Chondrocyte (in vitro differentiated cells): ENCODE measurements at regions not wholly inside any gene's neighbourhood (a gene's known extent, or its start where the extent isn't known, plus 50 kb on each side); places are given as distances from the start of the nearest gene placed in this dataset.
A peak's percentile ranks its signal among the peaks of the same experiment; 100 is the strongest.
"Not testable (repeated sequence)": the region's sequence is repeated elsewhere in the genome, so short reads cannot be mapped to it uniquely, and the experiment has no call there.

Experiments used
- DNase-seq: peaks from one replicate; pipeline ENCODE4 v3.0.0; 2021; ENCODE audit warnings: mixed read lengths, low spot score
- H3K27ac Mint-ChIP-seq: one replicate; pipeline ENCODE4 v1.8.0; 2021; ENCODE audit warnings: mild to moderate bottlenecking, moderate library complexity, mixed read lengths; ENCODE audit not compliant: unreplicated experiment
- H3K27me3 Mint-ChIP-seq: 2 replicates; pipeline ENCODE4 v1.8.0; 2021; ENCODE audit warnings: low read depth, mixed read lengths
- H3K36me3 Mint-ChIP-seq: 2 replicates; pipeline ENCODE4 v1.8.0; 2021; ENCODE audit warnings: low read depth, mixed read lengths
- H3K4me1 Mint-ChIP-seq: 2 replicates; pipeline ENCODE4 v1.8.0; 2021; ENCODE audit warnings: low read depth, mild to moderate bottlenecking, mixed read lengths
- H3K4me3 Mint-ChIP-seq: one replicate; pipeline ENCODE4 v1.8.0; 2021; ENCODE audit warnings: mild to moderate bottlenecking, moderate library complexity, mixed read lengths; ENCODE audit not compliant: unreplicated experiment
- H3K9me3 Mint-ChIP-seq: 2 replicates; pipeline ENCODE4 v1.8.0; 2021; ENCODE audit warnings: low read depth, mixed read lengths
- CTCF ChIP-seq: fragments of 200-600 bp; sonication (generic); IDR thresholded peaks from 2 replicates; pipeline ENCODE4 v1.5.0; 2021; ENCODE audit warnings: antibody characterized with exemption, mild to moderate bottlenecking, moderate library complexity

GRCh38 chr15:84130098-84130831, 105.3 kb upstream of the GOLGA6L4 start:
- not testable (repeated sequence) for H3K4me3 Mint-ChIP-seq, DNase-seq, H3K36me3 Mint-ChIP-seq, H3K4me1 Mint-ChIP-seq, H3K9me3 Mint-ChIP-seq, H3K27ac Mint-ChIP-seq
- peaks cover 19% of the 10 kb centered on the region for H3K27me3 Mint-ChIP-seq

- H3K36me3 Mint-ChIP-seq, H3K4me3 Mint-ChIP-seq, H3K4me1 Mint-ChIP-seq, DNase-seq, H3K27ac Mint-ChIP-seq, H3K9me3 Mint-ChIP-seq: not testable (repeated sequence)
- H3K27me3 Mint-ChIP-seq, result peaks cover 28% of the 10 kb centered on the region
Measured at GRCh38 chr15:84135931-84136456, 99.6 kb upstream of the GOLGA6L4 start.

GRCh38 chr15:84142888-84143337, 92.7 kb upstream of the GOLGA6L4 start:
- no peaks in the 10 kb centered on the region for H3K36me3 Mint-ChIP-seq
- peaks cover 3% of the 10 kb centered on the region for H3K4me1 Mint-ChIP-seq
- peak; percentile 89 for TF ChIP-seq CTCF
- no peak overlapping the region for H3K4me3 Mint-ChIP-seq
- peaks cover 33% of the 10 kb centered on the region for H3K27me3 Mint-ChIP-seq
- DNase-seq, result no peak
- H3K9me3 Mint-ChIP-seq, result no peaks in the 10 kb centered on the region
- H3K27ac Mint-ChIP-seq, result no peak overlapping the region

GRCh38 chr15:84143753-84144314, 91.7 kb upstream of the GOLGA6L4 start:
- TF ChIP-seq CTCF, result no peak
- no peaks in the 10 kb centered on the region for H3K9me3 Mint-ChIP-seq
- H3K36me3 Mint-ChIP-seq, result no peaks in the 10 kb centered on the region
- H3K4me1 Mint-ChIP-seq, result peaks cover 3% of the 10 kb centered on the region
- no peak for DNase-seq
- peaks cover 29% of the 10 kb centered on the region for H3K27me3 Mint-ChIP-seq
- H3K4me3 Mint-ChIP-seq, result no peak overlapping the region
- H3K27ac Mint-ChIP-seq, result no peak overlapping the region

- H3K9me3 Mint-ChIP-seq, H3K27ac Mint-ChIP-seq, DNase-seq, H3K4me3 Mint-ChIP-seq, H3K36me3 Mint-ChIP-seq, H3K4me1 Mint-ChIP-seq: not testable (repeated sequence)
- H3K27me3 Mint-ChIP-seq, result peaks cover 25% of the 10 kb centered on the region
Measured at GRCh38 chr15:84144946-84145345, 90.6 kb upstream of the GOLGA6L4 start.

GRCh38 chr15:84146299-84146698, 89.3 kb upstream of the GOLGA6L4 start:
- DNase-seq, H3K36me3 Mint-ChIP-seq, H3K4me3 Mint-ChIP-seq, H3K9me3 Mint-ChIP-seq, H3K27ac Mint-ChIP-seq, H3K4me1 Mint-ChIP-seq: not testable (repeated sequence)
- peaks cover 22% of the 10 kb centered on the region for H3K27me3 Mint-ChIP-seq

GRCh38 chr15:84147307-84147706, 88.3 kb upstream of the GOLGA6L4 start:
- H3K4me1 Mint-ChIP-seq, H3K27ac Mint-ChIP-seq, DNase-seq: not testable (repeated sequence)

More at GRCh38 chr15:84147307-84147706, 88.3 kb upstream of the GOLGA6L4 start:
- H3K27me3 Mint-ChIP-seq, result peaks cover 17% of the 10 kb centered on the region
- not testable (repeated sequence) for H3K9me3 Mint-ChIP-seq, H3K36me3 Mint-ChIP-seq, H3K4me3 Mint-ChIP-seq
